ENCODE measurements at regions not wholly inside any gene's neighbourhood (a gene's known extent, or its start where the extent isn't known, plus 50 kb on each side); places are given as distances from the start of the nearest gene placed in this dataset.

DNA sequence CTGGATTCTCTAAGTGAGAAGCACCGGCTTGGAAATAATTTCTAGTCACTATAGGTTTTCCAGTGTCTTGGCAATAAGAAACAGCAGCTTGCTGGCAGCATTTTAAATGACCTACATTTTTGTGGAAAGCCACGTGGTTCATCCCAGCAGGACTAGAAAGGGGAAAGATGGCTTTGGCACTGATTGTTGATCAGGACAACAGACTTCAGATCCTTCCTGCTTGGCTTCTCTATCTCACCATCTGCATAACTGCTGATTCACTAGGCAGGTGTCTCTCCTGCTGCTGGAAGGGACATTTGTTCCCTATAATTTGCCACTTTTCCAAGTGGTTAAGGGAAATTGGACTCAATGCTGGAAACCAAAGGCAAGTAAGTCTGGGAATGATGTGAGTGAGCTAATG, 131.0 kb downstream of the TTC8 start:
- H3K27ac Mint-ChIP-seq: no peak overlapping the region
- Histone ChIP-seq H3K4me3 (no peak overlapping the region), H3K9me3 (ENCODE audit: low read depth) (no peaks in the 10 kb centered on the region), H3K36me3 (no peaks in the 10 kb centered on the region), H3K79me2 (ENCODE audit: low read depth) (no peaks in the 10 kb centered on the region), H2AFZ (replicated peaks) (no peak overlapping the region), H4K20me1 (ENCODE audit: low read depth) (no peaks in the 10 kb centered on the region), H3K27ac (no peak overlapping the region), H3K27me3 (no peaks in the 10 kb centered on the region), H3K4me2 (no peak overlapping the region), H3F3A (ENCODE audit: low read depth) (no peaks in the 10 kb centered on the region), H3K9ac (no peak overlapping the region), H3K4me1 (no peaks in the 10 kb centered on the region)
- H3K4me1 Mint-ChIP-seq: no peaks in the 10 kb centered on the region
- no peak overlapping the region for H3K4me3 Mint-ChIP-seq
- TF ChIP-seq EZH2 (IDR thresholded peaks at IDR 0.05) (no peak), EZH2phosphoT487 (IDR thresholded peaks at IDR 0.05) (no peak)
- TF ChIP-seq, protein P1, sequence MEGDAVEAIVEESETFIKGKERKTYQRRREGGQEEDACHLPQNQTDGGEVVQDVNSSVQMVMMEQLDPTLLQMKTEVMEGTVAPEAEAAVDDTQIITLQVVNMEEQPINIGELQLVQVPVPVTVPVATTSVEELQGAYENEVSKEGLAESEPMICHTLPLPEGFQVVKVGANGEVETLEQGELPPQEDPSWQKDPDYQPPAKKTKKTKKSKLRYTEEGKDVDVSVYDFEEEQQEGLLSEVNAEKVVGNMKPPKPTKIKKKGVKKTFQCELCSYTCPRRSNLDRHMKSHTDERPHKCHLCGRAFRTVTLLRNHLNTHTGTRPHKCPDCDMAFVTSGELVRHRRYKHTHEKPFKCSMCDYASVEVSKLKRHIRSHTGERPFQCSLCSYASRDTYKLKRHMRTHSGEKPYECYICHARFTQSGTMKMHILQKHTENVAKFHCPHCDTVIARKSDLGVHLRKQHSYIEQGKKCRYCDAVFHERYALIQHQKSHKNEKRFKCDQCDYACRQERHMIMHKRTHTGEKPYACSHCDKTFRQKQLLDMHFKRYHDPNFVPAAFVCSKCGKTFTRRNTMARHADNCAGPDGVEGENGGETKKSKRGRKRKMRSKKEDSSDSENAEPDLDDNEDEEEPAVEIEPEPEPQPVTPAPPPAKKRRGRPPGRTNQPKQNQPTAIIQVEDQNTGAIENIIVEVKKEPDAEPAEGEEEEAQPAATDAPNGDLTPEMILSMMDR (IDR thresholded peaks at IDR 0.05): no peak
- DNase-seq (ENCODE audit: low spot score): no peak
- H3K36me3 Mint-ChIP-seq: no peaks in the 10 kb centered on the region
- peaks cover 11% of the 10 kb centered on the region for H3K9me3 Mint-ChIP-seq
- no peaks in the 10 kb centered on the region for H3K27me3 Mint-ChIP-seq (ENCODE audit: insufficient read depth, low read depth)

DNA sequence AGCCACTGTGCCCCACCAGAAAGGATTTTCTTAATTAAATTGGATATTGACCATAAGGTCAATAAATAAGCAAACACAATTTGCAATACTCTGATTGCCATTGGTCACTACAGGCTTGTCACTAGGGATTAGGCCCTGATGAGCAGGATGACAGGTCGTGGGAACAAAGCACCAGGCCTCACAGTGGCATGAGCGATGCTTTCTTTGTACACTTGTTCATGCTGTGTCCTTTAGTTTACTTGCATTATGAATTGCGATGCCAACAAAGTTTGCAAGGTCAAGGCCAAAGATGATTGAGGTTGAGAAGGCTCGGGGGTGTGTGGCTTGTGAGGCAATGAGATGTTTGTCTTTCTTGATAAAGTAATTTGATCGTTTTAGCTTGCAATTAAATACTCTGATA, 136.0 kb downstream of the TTC8 start:
- H3K9me3 Mint-ChIP-seq: no peaks in the 10 kb centered on the region
- Histone ChIP-seq H3K4me2 (no peak overlapping the region), H3K9me3 (ENCODE audit: low read depth) (no peaks in the 10 kb centered on the region), H3K27ac (no peak overlapping the region), H3K79me2 (ENCODE audit: low read depth) (no peaks in the 10 kb centered on the region), H3K9ac (no peak overlapping the region), H3K4me1 (no peaks in the 10 kb centered on the region), H3K36me3 (no peaks in the 10 kb centered on the region), H2AFZ (replicated peaks) (no peak overlapping the region), H4K20me1 (ENCODE audit: low read depth) (no peaks in the 10 kb centered on the region), H3K27me3 (no peaks in the 10 kb centered on the region), H3F3A (ENCODE audit: low read depth) (no peaks in the 10 kb centered on the region), H3K4me3 (no peak overlapping the region)
- DNase-seq (ENCODE audit: low spot score): no peak
- TF ChIP-seq EZH2 (IDR thresholded peaks at IDR 0.05) (no peak), EZH2phosphoT487 (IDR thresholded peaks at IDR 0.05) (no peak)
- TF ChIP-seq, protein P1 (IDR thresholded peaks at IDR 0.05): no peak
- no peaks in the 10 kb centered on the region for H3K27me3 Mint-ChIP-seq (ENCODE audit: insufficient read depth, low read depth)
- no peak overlapping the region for H3K4me3 Mint-ChIP-seq
- no peaks in the 10 kb centered on the region for H3K36me3 Mint-ChIP-seq
- H3K4me1 Mint-ChIP-seq: no peaks in the 10 kb centered on the region
- no peak overlapping the region for H3K27ac Mint-ChIP-seq

DNA sequence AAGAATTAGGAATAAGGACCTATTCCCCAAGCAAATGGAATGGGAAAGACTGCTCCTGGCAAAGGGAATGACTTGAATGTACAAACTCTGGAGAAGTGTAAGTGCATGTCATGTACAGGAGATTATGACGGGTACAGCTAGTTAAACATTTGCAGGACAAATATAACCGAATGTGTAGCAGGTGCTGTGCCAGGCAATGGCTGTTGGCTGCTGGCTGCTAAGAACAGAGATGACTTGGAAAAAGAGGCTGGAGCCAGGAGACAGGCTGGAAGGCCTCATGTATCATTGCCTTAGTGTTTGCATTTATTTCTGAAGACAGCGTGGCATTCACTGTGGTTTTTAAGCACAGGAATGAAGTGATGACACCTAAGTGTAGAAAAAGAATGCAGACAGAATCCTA, 136.8 kb downstream of the TTC8 start:
- Mint-ChIP-seq H3K9me3 (no peaks in the 10 kb centered on the region), H3K4me3 (no peak overlapping the region), H3K4me1 (no peaks in the 10 kb centered on the region), H3K27ac (no peak overlapping the region), H3K36me3 (no peaks in the 10 kb centered on the region), H3K27me3 (ENCODE audit: insufficient read depth, low read depth) (no peaks in the 10 kb centered on the region)
- Histone ChIP-seq H3K4me1 (no peaks in the 10 kb centered on the region), H3K9ac (no peak overlapping the region), H4K20me1 (ENCODE audit: low read depth) (no peaks in the 10 kb centered on the region), H3K27ac (no peak overlapping the region), H2AFZ (replicated peaks) (no peak overlapping the region), H3K36me3 (no peaks in the 10 kb centered on the region), H3K27me3 (no peaks in the 10 kb centered on the region), H3K4me2 (no peak overlapping the region), H3F3A (ENCODE audit: low read depth) (no peaks in the 10 kb centered on the region), H3K79me2 (ENCODE audit: low read depth) (no peaks in the 10 kb centered on the region), H3K4me3 (no peak overlapping the region), H3K9me3 (ENCODE audit: low read depth) (no peaks in the 10 kb centered on the region)
- DNase-seq (ENCODE audit: low spot score): no peak
- no peak for TF ChIP-seq EZH2 (IDR thresholded peaks at IDR 0.05)
- TF ChIP-seq, protein P1 (IDR thresholded peaks at IDR 0.05): no peak
- TF ChIP-seq EZH2phosphoT487 (IDR thresholded peaks at IDR 0.05): no peak

DNA sequence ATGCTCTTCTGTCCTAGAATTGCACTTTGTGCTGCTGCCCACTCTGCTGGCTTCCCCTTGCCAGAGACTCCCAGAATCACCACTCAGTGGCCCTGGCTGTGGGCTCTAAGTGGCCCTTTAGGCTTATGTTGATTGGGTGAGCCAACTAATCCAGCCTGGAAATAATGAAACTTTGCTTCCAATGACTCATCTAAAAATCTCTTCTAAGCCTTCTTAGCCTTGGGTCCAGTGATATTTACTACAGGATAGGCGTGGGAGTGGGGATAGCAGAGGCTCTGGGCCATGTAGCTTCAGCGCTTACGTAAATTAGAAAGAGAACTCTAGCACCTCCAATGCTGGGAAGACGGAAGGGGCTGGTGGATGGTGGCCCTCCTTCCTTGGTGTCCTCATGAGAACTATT, 137.9 kb downstream of the TTC8 start:
- no peak overlapping the region for H3K9ac ChIP-seq
- H3K36me3 ChIP-seq: no peaks in the 10 kb centered on the region
- no peaks in the 10 kb centered on the region for H3K79me2 ChIP-seq (ENCODE audit: low read depth)
- no peak for TF ChIP-seq EZH2 (IDR thresholded peaks at IDR 0.05)
- no peak for TF ChIP-seq EZH2phosphoT487 (IDR thresholded peaks at IDR 0.05)
- TF ChIP-seq, protein P1 (IDR thresholded peaks at IDR 0.05): no peak
- no peak overlapping the region for H3K4me3 ChIP-seq
- Mint-ChIP-seq H3K4me3 (no peak overlapping the region), H3K9me3 (no peaks in the 10 kb centered on the region), H3K27me3 (ENCODE audit: insufficient read depth, low read depth) (no peaks in the 10 kb centered on the region), H3K36me3 (no peaks in the 10 kb centered on the region), H3K4me1 (no peaks in the 10 kb centered on the region), H3K27ac (no peak overlapping the region)
- no peaks in the 10 kb centered on the region for H3K4me1 ChIP-seq
- H2AFZ ChIP-seq (replicated peaks): no peak overlapping the region
- no peak overlapping the region for H3K4me2 ChIP-seq
- H4K20me1 ChIP-seq (ENCODE audit: low read depth): no peaks in the 10 kb centered on the region
- no peak overlapping the region for H3K27ac ChIP-seq
- H3F3A ChIP-seq (ENCODE audit: low read depth): no peaks in the 10 kb centered on the region
- DNase-seq (ENCODE audit: low spot score): no peak
- H3K9me3 ChIP-seq (ENCODE audit: low read depth): no peaks in the 10 kb centered on the region
- no peaks in the 10 kb centered on the region for H3K27me3 ChIP-seq

Data from neural progenitor cell (in vitro differentiated cells).